Cerebellar cortex (tissue), 1 donor: ENCODE measurements at regions not wholly inside any gene's neighbourhood (a gene's known extent, or its start where the extent isn't known, plus 50 kb on each side); places are given as distances from the start of the nearest gene placed in this dataset.

ENCODE experiments used
- DNase-seq: peaks from one replicate; pipeline ENCODE4 v3.0.0-alpha.2; 2015; ENCODE audit warnings: low spot score

DNA sequence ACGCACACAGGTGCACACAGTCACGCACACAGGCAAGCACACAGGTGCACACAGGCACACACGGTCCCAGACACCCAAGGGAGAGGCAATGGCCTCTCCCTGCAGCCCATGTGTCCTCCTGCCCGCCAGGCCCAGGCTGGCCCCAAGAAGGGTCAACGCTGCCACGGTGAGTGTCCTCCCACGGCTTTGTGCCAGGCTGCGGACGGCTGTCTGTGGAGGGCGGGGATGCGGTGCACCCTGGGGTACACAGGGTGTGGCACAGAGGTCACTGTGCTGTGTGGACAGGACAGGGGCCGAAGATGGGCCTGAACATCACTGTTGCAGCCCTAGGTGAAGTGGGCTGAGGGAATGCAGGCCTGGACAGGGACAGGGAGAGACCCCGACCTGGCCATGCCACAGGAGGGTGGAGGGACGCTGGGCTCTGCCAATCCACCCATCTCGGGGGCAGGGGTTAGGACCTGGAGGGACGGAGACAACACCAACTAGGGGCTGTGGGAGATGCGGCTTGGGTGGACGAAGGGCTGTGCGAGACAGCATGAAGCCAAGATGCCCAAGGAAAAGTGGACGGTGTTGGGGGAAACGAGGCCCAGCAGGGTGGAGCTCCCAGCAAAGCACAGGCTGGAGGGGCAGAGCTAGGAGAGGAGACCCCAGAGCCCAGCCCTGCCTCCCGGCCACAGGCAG, 523.8 kb downstream of the BRD1 start:
- DNase-seq: no peak

DNA sequence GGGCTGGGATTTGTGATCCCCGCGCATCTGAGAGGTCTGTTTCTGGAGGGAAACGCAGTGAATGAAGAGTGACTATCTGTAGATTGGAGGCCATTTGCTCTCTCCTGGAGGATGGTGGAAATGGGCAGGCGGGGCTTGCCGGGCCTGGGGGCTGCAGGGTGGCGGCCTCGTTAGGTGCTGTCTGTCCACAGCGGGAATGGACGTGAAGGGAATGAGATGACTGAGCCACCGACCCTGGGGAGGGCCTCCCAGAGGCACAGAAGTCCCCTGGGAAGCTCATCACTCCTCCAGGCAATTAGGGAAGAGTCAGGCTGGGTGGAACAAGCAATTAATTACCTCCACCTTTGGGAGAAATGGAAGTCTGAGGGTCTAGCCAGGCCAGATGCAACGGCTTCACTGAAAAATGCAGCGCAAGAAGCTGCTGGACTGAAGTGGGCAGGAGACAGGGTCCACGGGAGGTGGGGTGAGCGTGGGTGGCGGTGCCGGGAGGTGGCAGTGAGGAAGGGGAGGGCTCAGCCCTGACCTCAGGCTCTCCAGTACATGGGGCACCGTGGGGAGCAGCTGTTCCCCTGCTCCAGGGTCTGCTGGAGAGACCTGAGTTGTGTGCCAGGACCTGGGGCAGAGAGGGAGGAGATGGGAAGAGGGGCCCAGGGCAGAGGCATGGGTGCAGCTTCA, 524.5 kb downstream of the BRD1 start:
- no peak for DNase-seq

- no peak for DNase-seq
These were observed 525.1 kb downstream of the BRD1 start for GRCh38 chr22:49302530-49302929.

DNA sequence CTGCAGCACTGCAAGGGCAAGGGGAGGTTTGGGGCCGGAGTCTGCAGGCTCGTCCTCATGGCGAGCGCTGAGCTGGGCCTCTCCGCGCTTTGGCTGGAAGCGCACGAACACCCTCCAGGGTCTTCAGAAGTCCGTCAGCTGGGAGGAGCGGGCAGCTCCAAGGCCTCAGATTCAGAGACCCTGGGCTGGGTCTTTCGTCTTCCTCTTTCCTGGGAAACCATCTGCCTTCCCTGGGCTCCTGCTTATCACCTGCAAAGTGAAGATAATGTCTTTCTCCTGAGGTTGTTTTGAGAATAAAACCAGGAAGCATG, 525.6 kb downstream of the BRD1 start:
- DNase-seq: no peak

- no peak for DNase-seq
These were observed 526.1 kb downstream of the BRD1 start for GRCh38 chr22:49301398-49302149.

GRCh38 chr22:49300951-49301397, 526.7 kb downstream of the BRD1 start:
- DNase-seq: no peak

DNA sequence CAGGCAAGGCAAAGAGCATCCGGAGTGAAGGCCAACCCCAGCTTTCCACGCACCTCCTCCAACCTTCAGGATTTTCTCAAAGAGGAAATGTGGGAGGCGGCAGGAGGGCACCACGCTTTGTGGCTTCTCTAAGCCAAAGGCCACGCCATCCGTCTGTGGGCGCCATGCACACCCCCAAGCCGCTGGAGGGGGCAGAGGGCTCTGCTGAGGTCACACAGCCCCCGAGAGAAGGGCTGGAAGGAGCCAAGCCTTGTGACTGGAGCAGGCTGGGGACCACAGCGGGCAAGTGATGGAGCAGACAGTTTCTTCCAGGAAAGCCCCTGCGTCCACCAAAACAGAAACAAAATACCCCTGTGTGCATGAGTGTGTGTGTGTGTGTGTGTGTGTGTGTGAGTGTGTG, 527.4 kb downstream of the BRD1 start:
- DNase-seq: no peak

DNA sequence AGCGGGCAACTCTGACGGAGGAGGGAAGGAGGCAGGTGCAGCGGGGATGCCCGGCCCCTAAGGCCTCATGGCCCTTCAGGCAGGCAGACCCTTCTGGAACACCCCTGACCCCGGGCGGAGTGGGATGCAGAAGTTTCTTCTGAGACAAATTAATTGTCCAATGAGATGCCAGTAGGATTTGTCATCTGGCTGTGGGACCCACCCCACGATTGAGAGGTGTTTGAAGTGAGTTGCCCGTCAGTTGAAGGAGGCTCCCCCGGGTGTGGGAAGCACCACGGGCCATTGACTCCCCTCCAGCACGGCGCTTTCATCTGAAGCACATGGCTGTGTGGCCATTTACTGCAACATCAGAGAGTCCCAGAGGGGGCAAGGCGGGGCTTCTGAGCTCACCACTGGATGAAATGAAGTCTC, 527.8 kb downstream of the BRD1 start:
- no peak for DNase-seq

DNA sequence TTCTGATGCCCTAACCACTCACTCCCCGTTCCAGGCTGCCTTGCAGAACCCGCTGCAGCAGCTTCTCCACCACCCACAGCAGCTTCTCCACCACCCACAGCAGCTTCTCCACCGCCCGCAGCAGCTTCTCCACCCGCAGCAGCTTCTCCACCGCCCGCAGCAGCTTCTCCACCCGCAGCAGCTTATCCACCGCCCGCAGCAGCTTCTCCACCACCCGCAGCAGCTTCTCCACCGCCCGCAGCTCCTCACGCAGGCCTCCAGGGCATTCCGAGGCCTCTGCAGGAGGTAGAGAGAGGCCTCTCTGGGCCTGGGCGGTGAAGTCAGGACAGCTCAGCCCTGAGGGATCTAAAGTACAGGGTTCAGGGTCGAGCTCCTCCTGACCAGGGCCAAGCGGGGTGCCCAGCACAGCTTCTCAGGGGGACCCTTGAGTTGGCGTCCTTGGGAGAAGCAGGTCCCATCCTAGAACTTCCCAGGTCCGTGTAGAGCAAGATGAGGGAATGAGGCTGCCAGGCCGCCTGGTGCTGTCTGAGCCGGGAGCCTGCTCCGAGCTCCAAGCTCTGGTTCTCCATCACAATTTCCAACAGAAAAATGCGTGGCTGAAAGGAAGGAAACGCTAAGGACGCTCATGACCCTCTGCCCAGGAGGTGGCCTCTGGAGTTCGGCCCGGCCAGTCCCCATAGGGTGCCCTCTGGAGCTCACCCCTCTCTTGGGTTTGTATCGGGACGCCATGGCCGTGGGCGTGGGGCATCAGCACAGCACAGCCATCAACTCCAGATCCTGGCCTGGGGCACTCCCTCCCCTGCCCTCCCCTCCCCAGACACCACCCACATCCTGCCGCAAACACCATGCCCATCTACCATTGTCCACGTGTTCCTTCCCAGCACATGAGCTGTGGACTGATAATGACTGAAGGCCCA, 528.6 kb downstream of the BRD1 start:
- DNase-seq: no peak

DNA sequence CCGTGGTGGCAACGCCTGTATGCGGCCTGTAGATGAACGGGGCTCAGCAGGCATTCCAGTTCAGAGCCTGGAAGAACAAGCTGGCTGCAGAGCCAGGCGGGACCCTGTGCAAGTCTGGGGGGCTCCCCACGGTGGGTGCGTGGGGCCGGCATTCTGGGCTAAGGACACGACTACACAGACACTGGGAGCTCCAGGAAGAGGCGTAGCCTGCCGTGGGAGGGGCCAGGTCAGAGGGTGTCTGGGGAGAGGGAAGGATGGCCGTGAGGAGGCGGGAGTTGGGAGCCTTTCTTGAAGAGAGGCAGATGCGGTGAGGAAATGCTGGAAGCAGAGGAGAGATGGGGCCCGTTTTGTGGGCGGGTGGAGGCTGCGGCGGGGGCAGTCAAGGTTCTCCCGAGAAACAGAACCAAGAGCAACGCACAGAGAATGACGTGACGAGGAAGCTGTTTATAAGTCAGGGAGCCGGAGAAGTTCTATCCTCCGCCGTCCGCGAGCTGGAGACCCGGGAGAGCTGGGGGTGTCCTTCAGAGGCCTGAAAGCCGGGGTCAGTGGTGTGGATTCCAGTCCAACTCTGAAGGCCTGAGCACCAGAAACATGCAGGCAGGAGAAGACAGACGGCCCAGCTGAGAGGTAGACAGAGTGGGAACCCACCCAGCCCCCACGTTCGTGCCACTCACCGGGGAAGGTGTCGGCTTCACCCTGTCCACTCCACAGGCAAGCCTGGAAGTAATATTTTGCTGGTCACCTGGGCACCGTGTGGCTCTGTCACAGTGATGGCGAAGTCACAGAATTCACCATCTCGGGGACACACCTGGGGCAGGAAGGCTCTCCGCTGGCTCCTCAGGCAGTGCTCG, 529.6 kb downstream of the BRD1 start:
- DNase-seq: no peak

- no peak for DNase-seq
These were observed 530.3 kb downstream of the BRD1 start for GRCh38 chr22:49297286-49297870.

DNA sequence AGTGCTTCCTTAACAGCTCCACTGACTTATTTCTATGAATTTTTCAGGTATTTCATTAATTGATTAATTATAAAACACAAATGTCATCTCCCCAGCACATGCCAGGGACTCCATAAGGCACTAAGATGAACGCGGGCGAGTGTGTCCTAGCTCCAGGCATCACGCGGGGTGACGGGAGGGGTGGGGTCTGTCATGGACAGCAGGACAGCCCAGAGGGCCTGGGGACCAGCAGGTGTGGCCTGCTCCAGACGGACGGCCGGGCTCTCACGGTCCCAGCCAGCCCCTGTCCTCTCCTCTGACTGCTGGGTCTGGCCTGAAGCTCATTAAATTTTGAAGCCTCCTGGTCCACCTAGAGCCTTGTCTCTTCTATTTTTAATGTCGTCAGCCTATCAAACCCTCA, 531.1 kb downstream of the BRD1 start:
- DNase-seq: no peak

DNA sequence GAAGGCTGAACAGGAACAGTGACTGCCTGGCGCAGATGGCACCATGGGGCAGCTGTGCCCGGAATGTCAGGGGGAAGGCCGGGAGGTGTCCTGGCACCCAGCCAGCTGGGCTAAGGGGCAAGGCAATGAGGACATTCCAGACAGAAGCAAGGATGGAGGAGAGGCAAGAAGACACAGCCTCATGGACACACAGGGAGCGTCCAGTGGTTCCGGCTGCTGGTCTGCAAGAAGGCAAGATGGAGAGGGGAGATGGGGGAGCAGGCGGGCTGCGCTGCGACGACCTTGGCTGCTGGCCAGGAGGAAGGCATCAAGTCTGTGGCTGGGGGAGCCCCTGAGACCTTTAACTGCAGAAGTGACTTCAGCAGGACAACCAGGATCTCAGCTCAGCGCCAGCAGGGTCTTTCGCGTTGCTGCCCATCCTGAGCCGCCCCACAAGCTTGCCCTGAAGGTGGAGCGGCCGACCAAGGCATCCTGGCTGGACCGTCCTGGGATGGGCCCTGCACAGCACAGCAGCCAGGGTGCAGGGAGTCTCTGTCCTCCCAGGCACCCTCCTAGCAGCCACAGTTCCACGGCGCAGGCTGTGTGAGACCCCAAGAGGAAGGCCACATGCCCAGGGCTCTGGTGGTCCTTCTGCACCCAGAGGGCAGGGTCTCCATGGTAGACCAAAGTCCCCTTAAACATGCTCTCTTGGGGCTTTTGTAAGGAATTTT, 531.7 kb downstream of the BRD1 start:
- no peak for DNase-seq

DNA sequence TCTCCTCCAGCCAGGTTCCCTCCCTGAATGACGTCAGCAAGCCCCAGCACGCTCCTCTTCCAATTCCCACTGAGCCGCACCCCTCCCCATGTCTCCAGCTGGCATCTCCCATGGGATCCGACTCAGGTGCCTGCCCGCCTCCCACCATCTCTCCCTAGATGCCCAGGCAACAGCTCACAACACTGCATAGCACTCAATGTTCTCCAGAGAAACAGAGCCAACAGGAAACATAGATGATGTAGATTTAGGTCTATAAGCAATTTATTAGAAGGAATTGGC, 532.3 kb downstream of the BRD1 start:
- no peak for DNase-seq

- no peak for DNase-seq
These were observed 532.8 kb downstream of the BRD1 start for GRCh38 chr22:49294656-49295464.

GRCh38 chr22:49292909-49293308, 534.8 kb downstream of the BRD1 start:
- no peak for DNase-seq

DNA sequence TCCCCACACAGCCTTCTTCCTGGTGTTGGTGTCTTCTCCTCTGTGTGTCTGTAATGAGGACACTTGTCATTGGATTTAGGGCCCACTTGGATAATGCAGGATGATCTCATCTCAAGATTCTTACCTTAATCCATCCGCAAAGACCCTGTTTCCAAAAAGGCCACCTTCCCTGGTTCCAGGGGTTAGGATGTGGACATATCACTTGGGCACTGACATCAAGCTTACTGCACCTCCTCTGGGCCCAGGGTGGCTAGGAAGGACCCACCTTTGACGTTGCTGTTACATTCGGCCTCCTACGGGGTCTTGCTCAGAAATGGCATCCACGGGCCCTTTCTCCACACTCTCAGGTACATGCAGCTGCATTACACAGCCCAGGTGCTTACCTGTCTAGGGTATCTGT, 535.9 kb downstream of the BRD1 start:
- DNase-seq: no peak

- no peak for DNase-seq
These were observed 536.5 kb downstream of the BRD1 start for GRCh38 chr22:49291169-49291568.

DNA sequence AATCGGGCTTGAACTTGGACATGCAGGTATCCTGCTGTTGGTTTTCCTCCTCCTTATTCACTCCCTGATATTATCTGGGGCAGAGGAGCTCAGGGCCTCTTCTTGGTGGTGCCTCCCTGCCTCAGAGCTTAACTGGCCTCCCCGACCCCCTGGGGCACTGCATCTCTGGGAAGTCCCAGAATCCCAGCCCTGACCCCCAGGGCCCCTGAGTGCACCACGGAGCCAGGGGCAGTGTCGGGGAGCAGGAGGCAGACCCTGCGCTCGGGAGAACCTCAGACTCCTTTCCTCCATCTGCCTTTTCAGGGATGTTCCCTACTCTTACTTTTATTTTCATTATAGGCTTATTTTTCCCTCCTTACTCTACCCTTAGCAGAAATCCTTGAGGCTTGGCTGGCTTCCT, 537.0 kb downstream of the BRD1 start:
- DNase-seq: no peak
